ENCODE measurements at regions not wholly inside any gene's neighbourhood (a gene's known extent, or its start where the extent isn't known, plus 50 kb on each side); places are given as distances from the start of the nearest gene placed in this dataset.

DNA sequence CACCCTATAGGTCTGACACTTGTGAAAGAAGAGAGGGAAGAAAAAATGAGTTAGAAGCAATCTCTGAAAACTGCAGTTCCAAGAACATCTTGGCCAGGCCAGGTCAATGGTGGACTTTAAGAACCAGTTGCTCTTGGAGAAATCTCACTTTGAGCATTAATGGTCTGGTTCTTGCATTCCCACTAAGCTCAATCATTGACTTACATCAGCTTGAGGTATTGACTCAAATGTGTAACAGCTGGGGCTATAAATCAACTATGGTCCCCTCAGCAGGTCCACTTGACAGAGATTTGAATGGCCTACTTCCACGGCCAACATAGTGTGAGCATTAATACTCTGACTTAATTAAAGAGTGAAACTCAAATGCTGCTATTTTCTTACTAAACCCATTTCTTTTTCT is 357.8 kb upstream of the RGMB start:
- DNase-seq, result no peak

DNA sequence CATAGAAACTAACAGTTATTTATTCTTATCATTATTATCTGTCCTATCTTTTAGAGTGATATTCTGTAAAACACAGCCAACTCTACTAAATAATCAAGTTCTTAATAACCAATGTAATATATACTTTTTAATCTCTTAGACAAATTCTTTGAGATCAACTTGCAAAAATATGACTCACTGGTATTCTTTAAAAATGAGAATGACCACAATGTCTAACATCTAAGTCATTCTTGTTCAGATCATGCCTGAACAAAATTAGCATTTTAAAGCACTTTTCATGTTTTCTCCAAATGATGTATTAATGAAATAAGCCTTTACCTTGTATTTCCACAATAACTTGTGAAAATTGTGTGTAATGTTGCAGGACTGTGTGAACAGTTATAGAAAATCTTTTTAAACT is 356.9 kb upstream of the RGMB start:
- no peak for DNase-seq

DNA sequence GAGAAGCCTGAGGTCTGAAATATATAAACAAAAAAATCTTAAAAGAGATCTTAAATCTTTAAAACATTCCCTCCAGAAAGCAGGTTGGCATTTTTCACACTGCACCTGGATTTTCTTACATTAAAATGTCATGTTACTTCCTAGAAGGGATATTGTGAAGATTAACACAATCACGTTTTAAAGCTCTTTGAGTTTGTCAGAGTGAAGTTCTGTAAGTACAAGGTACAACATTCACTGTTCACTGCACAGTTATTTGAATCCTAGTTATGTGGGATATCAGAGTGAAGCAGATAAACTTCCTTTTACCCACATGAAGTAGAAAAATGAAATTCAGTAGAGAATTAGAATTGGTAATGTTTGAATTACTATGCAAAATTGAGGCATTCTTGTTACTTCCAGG is 353.6 kb upstream of the RGMB start:
- DNase-seq, result no peak

DNA sequence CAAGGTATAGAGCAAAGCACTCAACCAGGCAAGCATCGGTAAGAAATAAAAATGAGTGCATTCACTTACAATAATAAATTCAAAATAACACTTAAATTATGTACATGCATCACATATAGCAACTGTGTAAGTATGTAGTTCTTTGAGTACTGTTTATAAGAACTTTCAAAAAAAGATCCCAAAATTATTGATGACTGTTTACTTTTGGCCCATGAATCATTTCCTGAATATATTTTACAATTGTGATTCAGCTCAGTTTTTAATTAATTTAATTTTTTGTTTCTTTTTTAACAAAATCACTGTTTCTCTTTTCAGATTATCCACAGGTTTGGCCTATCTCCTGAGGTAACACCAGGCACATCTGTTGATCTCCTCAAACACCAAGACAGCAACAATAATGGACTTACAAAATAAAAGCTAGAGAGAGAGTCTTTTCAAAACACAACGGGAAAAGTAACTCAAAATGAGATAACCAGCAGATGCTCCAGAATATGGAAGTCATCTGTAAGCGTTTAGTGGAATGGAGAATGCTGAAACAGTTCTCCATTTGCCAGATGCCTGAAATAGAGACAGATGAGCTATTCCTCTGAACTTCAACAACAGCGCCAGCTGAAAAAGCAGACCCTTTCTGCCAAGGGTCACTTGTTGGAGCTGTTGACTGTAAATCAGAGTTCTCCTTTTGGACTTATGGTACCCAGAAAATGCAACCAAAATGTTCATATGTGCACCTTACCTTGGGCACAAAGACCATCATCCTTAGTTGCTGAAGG is 348.6 kb upstream of the RGMB start:
- DNase-seq, result no peak

DNA sequence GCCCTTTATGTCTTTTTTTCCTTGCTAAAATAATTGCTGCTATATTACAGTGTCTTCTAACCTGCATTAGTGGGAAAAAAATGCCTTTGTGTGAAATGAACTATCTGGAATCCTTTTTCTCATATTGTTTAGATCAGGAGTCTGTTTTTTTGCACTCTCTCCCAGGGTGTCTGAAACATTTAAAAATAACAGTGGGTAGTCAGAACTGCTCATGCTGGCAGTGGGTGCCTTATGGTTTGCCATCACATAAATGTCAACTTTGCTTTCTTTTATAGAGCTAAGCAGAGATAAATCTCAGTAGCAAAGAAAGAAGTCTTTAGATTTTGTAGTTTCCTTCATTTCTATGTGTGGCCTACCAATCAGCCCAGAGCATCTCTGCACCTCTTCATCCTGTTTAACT is 347.8 kb upstream of the RGMB start:
- no peak for DNase-seq

DNA sequence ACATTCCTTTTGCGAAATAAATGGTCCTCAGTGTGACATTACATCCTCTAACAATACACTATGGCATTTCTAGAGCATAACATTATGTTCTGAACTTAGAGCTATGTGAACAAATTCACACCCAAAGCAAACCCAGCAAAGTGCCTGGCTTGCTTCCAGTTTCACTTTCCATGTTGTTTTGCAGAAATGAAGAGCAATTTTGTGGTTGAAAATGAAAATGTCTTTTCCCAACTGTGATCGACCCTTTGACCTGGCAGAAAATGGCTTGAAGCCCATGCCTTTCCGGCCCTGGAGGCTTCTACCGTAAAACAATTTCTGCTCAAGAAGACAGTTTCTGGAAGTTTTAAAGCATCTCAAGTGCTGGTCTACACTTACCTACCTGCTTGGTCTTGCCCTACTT is 344.7 kb upstream of the RGMB start:
- DNase-seq, result no peak

DNA sequence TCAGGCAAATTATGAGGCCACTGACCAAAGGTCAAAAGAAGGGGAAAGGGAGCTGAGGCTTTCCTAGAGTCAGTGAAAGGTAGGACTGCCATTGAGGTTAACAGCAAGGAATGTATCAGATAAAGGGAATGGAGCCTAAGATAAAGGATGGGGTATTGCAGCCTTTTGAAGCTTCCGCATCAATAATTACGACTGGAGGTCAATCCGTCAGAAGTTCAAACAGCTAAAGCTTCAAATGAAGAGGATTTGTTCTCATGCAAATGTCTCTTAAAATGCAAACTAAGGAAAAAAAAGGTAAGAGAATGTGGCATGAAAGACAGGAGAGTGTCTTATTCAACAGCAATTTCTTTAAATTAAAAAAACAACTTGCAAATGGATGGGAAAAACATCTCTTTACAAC is 341.1 kb upstream of the RGMB start:
- no peak for DNase-seq

DNA sequence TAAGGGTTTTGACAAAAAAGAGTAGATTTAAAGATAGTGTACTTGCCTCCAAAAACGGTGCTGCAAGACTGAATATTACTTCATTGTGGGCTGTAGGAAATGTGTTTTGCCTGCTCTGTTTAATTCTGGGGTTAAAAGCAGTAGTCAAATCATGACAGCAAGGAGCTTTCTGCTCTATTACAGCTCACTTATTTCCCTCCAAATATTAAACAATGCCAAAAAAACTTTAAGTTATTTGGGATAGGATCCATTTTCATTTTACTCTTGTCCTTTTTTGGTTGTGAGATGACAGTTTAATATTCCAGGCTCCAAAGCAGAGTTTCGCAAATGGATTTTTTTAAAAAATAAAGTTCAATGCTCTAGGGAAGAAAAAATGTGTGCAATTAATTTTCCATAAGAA is 340.4 kb upstream of the RGMB start:
- no peak for DNase-seq

DNA sequence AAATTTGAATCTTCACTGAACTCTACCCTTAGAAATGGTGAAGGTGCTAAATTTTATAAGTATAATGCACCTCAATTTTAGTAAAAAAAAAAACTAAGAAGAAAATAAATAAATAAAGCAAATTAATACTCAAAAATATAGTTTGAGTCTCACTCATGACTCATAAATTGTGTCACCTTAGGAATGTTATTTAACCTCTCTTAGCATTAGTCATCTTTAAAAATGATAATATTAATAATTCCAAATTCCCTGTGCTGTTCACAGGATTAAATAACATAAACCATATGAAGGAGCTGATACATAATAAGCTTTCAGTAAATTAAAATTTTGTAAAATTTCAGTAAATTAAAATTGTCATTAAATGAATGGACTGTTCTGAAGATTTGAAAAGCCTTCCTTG is 339.8 kb upstream of the RGMB start:
- no peak for DNase-seq

DNA sequence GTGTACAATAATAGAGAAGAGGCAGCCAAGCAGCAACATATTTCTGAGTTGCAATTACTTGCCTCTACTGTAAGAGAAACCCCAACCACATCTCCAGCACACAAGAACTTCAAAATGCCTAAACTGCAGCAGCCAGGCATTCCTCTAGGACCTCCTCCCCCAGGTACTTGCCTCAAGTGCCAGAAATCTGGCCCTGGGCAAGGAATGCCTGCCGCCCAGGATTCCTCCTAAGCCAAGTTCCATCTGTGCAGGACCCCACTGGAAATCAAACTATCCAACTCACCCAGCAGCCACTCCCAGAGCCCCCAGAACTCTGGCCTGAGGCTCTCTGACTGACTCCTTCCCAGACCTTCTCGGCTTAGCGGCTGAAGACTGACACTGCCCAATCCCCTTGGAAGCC is 336.8 kb upstream of the RGMB start:
- DNase-seq, result no peak

DNA sequence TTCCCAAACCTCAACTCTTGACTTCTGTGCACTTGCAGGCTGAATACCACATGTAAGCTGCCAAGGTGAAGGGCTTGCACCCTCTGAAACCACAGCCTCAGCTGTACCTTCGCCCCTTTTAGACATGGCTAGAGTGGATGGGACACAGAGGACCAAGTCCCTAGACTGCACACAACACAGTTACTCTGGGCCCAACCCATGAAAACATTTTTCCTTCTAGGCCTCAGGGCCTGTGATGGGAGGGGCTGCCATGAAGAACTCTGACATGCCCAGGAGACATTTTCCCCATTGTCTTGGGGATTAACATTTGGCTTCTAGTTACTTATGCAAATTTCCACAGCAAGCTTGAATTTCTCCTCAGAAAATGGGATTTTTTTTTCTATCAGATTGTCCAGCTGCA is 331.0 kb upstream of the RGMB start:
- no peak for DNase-seq

DNA sequence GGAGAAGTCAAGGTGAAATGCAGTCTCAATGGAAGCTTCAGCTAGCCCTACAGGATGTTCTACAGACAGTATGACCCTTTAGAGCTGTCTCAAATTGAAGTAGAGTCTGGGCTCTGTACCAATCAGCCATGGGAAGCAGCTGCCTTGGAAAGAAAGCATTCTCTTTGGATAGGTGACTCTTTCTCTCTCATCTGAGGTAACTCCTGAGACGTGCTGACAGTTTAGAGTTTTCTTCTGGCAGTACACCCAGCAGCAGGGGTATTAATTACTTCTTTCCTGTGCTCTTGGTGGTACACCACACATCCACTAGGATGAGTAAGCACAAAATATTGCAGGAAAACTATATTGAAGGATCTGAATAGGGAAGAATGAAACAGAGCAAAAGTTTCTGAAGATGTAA is 329.6 kb upstream of the RGMB start:
- DNase-seq, result no peak

DNA sequence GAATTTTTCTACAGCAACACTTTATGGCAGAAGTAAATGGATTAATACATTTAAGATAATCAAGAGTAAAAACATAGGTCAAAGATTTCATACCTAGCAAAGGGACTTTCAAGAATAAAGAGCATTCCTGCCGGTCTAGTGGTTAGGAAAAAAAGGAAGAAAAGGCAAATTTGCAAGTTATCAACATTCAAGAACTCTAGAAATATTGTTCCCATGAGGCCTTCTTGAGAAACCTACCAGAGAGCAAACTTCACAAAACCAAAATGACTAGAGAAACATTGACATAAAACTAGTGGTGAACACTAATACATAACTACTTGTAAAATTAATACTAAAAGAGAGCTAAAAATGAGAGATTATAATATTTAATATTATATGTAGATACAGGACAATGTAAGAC is 320.2 kb upstream of the RGMB start:
- DNase-seq, result no peak

DNA sequence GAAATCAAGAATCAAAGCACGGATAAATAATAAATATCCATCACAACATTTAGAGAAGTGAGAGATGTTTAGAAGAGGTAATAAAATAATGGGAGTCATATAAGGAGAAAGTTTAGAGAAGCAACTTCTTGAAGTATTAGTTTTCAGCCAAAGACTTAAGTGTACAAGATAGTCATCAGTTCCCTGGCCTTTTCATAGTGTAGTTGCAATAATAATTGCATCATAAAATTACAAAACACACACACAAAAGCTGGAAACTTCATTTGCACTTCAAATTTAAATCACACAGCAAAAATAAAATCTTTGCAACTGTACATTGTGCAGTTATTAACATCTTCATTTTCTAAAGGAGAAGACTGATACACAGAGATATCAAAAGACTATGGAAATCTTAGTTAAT is 319.1 kb upstream of the RGMB start:
- no peak for DNase-seq

DNA sequence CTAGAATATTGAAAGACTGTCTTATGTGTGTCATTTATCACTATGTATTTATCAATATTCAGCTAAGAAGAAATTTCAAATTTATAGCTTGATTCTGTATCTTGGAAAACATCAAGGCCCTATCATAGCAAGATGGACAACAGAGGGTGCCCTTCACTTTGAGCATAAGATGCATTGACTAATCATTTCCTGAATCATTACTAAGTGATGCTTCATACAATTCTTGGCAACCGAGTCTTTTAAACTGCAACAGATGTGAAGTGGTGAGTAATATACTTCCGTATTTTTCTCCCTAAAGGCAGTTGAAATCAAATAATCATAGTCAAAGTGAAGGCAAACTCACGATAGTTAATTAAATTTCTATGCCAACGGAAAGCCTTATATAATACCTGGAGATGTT is 318.6 kb upstream of the RGMB start:
- no peak for DNase-seq

DNA sequence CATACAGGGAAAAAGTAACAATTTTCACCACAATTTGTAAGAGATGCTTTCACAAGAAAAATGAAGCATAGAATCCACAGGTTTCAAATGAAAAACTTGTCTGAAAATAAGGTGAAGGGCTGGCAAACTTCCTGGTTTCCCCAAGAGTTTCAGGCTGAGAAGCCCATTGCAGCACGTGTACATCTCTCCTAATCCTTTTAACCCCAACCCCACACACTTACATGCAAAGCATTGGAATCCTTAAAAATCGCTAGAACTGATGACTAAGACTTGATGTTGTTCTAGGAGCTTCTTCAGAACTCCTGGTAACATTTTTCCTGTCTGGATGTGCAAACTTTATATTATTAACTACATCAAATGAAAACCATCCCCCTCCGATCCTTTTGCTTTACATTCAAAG is 317.8 kb upstream of the RGMB start:
- DNase-seq, result no peak

DNA sequence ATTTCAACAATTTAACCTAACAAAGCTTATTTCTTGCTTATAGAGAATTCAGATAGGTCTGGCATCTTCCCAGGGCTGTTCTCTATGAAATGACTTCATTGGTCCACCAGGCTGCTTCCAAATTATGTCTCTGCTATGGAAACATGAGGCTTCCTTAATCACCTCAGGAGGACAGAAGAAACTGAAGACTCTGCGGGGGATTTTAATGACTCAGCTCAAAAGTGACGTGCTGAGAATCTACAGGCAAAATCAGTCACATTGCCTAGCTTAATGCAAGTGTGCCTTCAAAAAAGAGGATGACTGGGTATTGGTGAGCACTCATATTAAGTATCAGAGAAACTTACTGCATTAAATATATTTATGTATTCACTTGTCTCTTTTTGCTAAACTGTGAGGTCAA is 315.5 kb upstream of the RGMB start:
- DNase-seq, result no peak

DNA sequence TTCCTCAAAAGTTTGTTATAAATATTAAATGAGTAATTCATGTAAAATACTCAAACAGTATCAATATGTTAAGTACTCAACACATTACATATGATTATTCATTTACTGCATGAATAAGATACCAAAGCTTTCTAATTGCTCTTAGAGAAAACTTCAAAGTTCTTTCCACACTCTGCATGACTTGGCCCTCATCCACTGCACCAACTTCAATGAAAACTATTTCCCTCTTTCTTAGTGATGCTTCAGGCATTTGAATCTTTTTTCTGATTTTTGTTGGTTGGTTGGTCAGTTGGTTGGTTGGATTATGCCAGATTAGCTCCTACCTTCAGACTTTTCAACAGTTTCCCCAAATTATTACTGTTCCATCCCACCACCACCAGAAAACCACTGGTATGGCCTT is 314.7 kb upstream of the RGMB start:
- no peak for DNase-seq

DNA sequence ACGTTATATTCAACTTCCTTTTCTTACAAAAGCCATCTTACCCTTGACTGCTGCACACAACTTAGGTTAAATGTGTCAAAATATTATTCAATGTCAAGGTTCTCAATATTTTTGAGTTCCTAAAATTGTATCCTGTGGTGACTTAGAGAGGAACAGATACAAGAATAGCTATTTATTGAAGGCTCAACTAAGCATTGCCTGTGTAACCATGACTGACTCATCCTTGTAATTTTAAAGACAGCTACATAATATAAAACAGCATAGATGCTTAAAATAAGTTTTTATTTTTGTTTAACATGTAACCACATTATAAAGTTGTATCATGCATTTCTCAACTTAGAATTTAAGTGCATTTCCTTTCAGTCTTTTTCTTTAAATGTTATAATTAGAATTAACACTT is 312.9 kb upstream of the RGMB start:
- no peak for DNase-seq

DNA sequence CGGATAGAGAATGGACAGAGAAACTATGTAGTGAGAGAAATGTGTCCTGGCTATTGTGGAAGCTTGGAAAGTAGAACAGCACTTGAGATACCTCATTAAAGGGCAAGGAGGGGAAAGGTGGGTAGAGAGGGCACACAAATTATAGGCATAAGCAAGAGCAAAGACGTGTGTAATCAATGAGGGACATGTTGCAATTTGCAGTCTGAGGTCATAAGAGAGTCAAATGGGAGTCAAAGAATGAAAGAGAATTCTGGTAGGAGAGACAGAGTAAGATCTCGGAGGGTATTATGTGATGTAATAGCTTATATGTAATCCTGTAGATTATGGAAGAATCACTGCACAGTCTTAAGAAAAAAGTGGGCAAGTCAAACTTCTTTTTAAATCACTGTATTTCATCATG is 312.0 kb upstream of the RGMB start:
- no peak for DNase-seq

DNA sequence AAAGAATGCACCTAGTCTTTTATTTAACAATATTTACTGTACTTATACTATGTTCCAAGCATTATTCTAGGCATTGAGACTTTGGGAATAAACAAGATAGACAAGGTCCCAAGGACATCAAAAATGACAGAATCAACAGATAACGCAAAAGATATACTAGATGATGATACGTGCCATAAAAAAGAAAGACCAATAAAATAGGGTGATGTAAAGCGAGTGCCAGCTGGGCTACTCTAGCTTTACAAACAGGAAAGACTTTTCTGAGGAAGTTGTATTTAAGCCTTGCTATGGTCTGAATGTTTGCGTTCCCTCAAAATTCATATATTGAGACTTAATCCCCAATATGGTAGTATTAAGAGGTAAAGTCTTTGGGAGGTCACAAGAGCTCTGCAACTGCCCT is 310.2 kb upstream of the RGMB start:
- DNase-seq, result no peak

DNA sequence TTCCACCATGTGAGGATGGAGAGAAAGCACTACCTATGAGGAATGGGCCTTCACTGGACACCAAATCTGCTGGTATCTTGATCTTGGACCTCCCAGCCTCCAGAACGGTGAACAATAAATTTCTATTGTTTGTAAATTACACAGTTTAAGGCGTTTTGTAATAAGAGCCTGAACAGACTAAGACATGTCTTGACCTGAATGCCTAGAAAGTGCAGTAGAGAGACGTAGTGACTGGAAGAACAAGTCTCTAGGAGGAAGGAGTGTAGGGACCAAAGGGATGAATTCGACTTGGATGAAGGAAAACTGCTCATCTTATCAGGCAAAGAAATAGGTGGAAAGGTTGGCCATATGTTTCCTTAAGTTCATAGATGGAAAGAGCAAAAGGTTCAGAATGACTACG is 309.8 kb upstream of the RGMB start:
- DNase-seq, result no peak

DNA sequence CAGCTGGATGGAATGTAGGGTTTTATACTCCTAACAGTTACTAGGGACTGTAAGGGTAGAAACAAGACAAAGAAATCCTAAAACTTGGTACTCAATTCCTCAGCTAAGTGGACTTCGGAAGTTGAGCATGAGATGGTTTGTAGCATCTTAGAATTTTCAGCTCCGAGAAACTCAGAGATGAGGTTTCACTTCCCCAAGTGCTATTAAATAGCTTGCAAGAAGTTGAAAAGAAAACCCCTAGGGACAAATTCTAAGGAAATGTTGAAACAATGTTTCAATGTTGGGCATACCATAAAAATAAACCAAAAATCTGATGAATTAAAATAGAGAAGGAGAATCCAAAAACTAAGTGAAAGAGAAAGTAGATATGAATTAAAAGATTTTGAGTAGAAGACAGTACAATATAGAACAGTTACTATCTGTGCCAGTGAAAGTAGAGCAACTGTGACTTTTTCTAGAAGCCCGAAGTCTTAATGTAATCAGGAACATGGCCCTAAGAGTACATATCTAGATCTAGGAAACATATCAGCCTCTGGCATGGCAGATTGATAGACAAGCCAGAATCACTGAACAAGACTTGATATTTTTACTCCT is 308.6 kb upstream of the RGMB start:
- no peak for DNase-seq

DNA sequence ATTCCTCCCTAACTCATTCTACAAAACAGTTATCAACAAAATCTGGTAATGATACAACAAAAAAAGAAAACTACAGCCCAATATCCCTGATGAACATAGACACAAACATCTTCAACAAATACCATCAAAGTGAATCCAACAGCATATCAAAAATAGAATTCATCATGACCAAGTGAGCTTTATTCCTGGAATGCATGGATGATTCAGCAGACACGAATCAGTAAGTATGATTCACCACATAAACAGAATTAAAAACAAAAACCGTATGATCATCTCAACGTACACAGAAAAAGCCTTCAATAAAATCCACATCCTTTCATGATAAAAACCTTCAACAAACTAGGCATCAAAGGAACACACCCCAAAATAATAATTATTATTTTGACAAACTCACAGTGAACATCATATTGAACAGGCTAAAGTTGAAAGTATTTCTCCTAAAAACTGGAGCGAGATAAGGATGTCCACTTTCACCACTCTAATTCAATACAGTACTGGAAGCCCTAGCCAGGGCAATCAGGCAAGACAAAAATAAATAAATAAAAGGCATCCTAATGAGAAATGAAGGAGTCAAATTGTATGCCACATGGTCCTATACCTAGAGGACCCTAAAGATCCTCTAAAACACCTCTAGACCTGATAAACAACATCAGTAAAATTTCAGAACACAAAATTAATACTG is 305.1 kb upstream of the RGMB start:
- DNase-seq, result no peak

DNA sequence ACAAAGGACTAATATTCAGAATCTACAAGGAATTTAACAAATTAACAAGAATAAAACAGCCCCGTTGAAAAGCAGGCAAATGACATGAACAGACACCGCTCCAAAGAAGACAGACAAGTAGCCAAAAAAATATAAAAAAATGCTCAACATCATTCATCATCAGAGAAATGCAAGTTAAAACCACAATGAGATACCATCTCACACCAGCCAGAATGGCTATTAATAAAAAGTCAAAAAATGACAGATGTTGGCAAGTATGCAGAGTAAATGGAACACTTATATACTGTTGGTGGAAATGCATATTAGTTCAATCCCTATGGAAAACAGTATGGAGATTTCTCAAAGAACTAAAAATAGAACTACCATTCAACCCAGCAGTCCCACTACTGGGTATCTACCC is 302.7 kb upstream of the RGMB start:
- no peak for DNase-seq
